Endothelial cell of umbilical vein (primary cell): ENCODE measurements at regions not wholly inside any gene's neighbourhood (a gene's known extent, or its start where the extent isn't known, plus 50 kb on each side); places are given as distances from the start of the nearest gene placed in this dataset.

Source experiments
- EZH2 ChIP-seq: IDR thresholded peaks from 2 replicates; pipeline ENCODE4 v1.6.1; 2012; ENCODE audit warnings: borderline replicate concordance, low read depth, mild to moderate bottlenecking, moderate library complexity, low read length, inconsistent platforms; ENCODE audit not compliant: severe bottlenecking
- GATA2 ChIP-seq: IDR thresholded peaks from 2 replicates; pipeline ENCODE4 v1.7.0; 2011; ENCODE audit warnings: low read depth, mild to moderate bottlenecking, moderate library complexity, mixed read lengths, low read length; ENCODE audit not compliant: insufficient read length, insufficient read depth
- POLR2A ChIP-seq: IDR thresholded peaks from 2 replicates; pipeline ENCODE4 v1.6.1; 2012; ENCODE audit warnings: low read depth, mild to moderate bottlenecking, control low read depth, low read length
- POLR2AphosphoS5 ChIP-seq: IDR thresholded peaks from 2 replicates; pipeline ENCODE4 v1.6.1; 2012; ENCODE audit warnings: low read depth, mild to moderate bottlenecking, control low read depth, low read length, moderate library complexity; ENCODE audit not compliant: insufficient read depth
- TF ChIP-seq, protein P1 (sequence below), 2 donors: IDR thresholded peaks; 1 replicate in 1 of 2; 2 replicates in 1 of 2; pipeline ENCODE4 v1.5.1; 2011; ENCODE audit warnings: low read length in 2 of 2, mild to moderate bottlenecking in 2 of 2, moderate library complexity in 2 of 2, control low read depth in 1 of 2, inconsistent platforms in 1 of 2, low read depth in 1 of 2; ENCODE audit not compliant: insufficient read depth in 1 of 2; ENCODE audit errors: extremely low read depth in 1 of 2
- TF ChIP-seq, protein P2 (sequence below): IDR thresholded peaks from 2 replicates; pipeline ENCODE4 v1.6.1; 2011; ENCODE audit not compliant: insufficient read depth, insufficient read length

GRCh38 chr4:114267976-114268375 is 288.5 kb upstream of the ARSJ start:
- no peak for TF ChIP-seq POLR2A
- TF ChIP-seq, protein P1, sequence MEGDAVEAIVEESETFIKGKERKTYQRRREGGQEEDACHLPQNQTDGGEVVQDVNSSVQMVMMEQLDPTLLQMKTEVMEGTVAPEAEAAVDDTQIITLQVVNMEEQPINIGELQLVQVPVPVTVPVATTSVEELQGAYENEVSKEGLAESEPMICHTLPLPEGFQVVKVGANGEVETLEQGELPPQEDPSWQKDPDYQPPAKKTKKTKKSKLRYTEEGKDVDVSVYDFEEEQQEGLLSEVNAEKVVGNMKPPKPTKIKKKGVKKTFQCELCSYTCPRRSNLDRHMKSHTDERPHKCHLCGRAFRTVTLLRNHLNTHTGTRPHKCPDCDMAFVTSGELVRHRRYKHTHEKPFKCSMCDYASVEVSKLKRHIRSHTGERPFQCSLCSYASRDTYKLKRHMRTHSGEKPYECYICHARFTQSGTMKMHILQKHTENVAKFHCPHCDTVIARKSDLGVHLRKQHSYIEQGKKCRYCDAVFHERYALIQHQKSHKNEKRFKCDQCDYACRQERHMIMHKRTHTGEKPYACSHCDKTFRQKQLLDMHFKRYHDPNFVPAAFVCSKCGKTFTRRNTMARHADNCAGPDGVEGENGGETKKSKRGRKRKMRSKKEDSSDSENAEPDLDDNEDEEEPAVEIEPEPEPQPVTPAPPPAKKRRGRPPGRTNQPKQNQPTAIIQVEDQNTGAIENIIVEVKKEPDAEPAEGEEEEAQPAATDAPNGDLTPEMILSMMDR (IDR thresholded peaks at IDR 0.05; ENCODE audit: extremely low read depth in 1 of 2, insufficient read depth in 1 of 2, low read depth in 1 of 2, low read length in 2 of 2): no peak
- no peak for TF ChIP-seq POLR2AphosphoS5
- no peak for TF ChIP-seq EZH2
- TF ChIP-seq GATA2: no peak
- TF ChIP-seq, protein P2, sequence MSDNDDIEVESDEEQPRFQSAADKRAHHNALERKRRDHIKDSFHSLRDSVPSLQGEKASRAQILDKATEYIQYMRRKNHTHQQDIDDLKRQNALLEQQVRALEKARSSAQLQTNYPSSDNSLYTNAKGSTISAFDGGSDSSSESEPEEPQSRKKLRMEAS: no peak
